ENCODE measurements at regions not wholly inside any gene's neighbourhood (a gene's known extent, or its start where the extent isn't known, plus 50 kb on each side); places are given as distances from the start of the nearest gene placed in this dataset.
"Not testable (repeated sequence)": the region's sequence is repeated elsewhere in the genome, so short reads cannot be mapped to it uniquely, and the experiment has no call there.

GRCh38 chr12:34406228-34406995 lies 384.1 kb downstream of the ALG10 start:
- intact Hi-C loops (cut with DNase I) = no loop called here

GRCh38 chr12:34406996-34407300 lies 384.7 kb downstream of the ALG10 start:
- intact Hi-C loops (cut with DNase I) = no loop called here
- DNase-seq (ENCODE audit: low spot score) = peak; percentile 79

More at GRCh38 chr12:34406228-34406995, 384.1 kb downstream of the ALG10 start:
- peak; percentile 50 for DNase-seq (ENCODE audit: low spot score)

- DNase-seq (ENCODE audit: low spot score) = no peak
- intact Hi-C loops (cut with DNase I) = no loop called here
Observed at GRCh38 chr12:34407813-34408212, 385.5 kb downstream of the ALG10 start.

GRCh38 chr12:34431509-34431908 lies 409.2 kb downstream of the ALG10 start:
- DNase-seq (ENCODE audit: low spot score) = peak; percentile 6
- intact Hi-C loops (cut with DNase I) = not testable (repeated sequence)
